NCI-H82 treated with DMSO at 0.1 percent for 48 hours (cell line): ENCODE measurements at regions not wholly inside any gene's neighbourhood (a gene's known extent, or its start where the extent isn't known, plus 50 kb on each side); places are given as distances from the start of the nearest gene placed in this dataset.
A peak's percentile ranks its signal among the peaks of the same experiment; 100 is the strongest.
"Not testable (repeated sequence)": the region's sequence is repeated elsewhere in the genome, so short reads cannot be mapped to it uniquely, and the experiment has no call there.

Source experiments
- DNase-seq: peaks from one replicate; lab custom pipeline; 2025; ENCODE audit not compliant: unreplicated experiment; lab: John Stamatoyannopoulos, UW

GRCh38 chr12:114855678-114856077 is 171.7 kb upstream of the TBX3 start:
- no peak for DNase-seq

GRCh38 chr12:114852976-114853529 is 169.1 kb upstream of the TBX3 start:
- no peak for DNase-seq

- DNase-seq: peak; percentile 20
Measured at GRCh38 chr12:114851981-114852380, 168.0 kb upstream of the TBX3 start.

- no peak for DNase-seq
Measured at GRCh38 chr12:114850661-114851275, 166.8 kb upstream of the TBX3 start.

- no peak for DNase-seq
Measured at GRCh38 chr12:114848666-114849065, 164.7 kb upstream of the TBX3 start.

- no peak for DNase-seq
Measured at GRCh38 chr12:114847441-114848035, 163.6 kb upstream of the TBX3 start.

- no peak for DNase-seq
Measured at GRCh38 chr12:114846771-114847170, 162.8 kb upstream of the TBX3 start.

GRCh38 chr12:114841557-114842251 is 157.7 kb upstream of the TBX3 start:
- DNase-seq: no peak

- DNase-seq: no peak
Measured at GRCh38 chr12:114838480-114838879, 154.5 kb upstream of the TBX3 start.

GRCh38 chr12:114836609-114837008 is 152.6 kb upstream of the TBX3 start:
- no peak for DNase-seq

GRCh38 chr12:114835031-114835430 is 151.1 kb upstream of the TBX3 start:
- no peak for DNase-seq

- DNase-seq: no peak
Measured at GRCh38 chr12:114834621-114835020, 150.6 kb upstream of the TBX3 start.

GRCh38 chr12:114829833-114830232 is 145.9 kb upstream of the TBX3 start:
- no peak for DNase-seq

- not testable (repeated sequence) for DNase-seq
Measured at GRCh38 chr12:114829244-114829643, 145.3 kb upstream of the TBX3 start.

- DNase-seq: no peak
Measured at GRCh38 chr12:114827461-114827860, 143.5 kb upstream of the TBX3 start.

- DNase-seq: no peak
Measured at GRCh38 chr12:114826244-114826643, 142.3 kb upstream of the TBX3 start.

- DNase-seq: no peak
Measured at GRCh38 chr12:114823724-114824123, 139.7 kb upstream of the TBX3 start.

- no peak for DNase-seq
Measured at GRCh38 chr12:114821570-114821969, 137.6 kb upstream of the TBX3 start.

GRCh38 chr12:114820796-114821195 is 136.8 kb upstream of the TBX3 start:
- no peak for DNase-seq

- no peak for DNase-seq
Measured at GRCh38 chr12:114817571-114818425, 133.8 kb upstream of the TBX3 start.
